Neural cell (in vitro differentiated cells): ENCODE measurements at regions not wholly inside any gene's neighbourhood (a gene's known extent, or its start where the extent isn't known, plus 50 kb on each side); places are given as distances from the start of the nearest gene placed in this dataset.
"Not testable (repeated sequence)": the region's sequence is repeated elsewhere in the genome, so short reads cannot be mapped to it uniquely, and the experiment has no call there.

Experiments used
- H2AFZ ChIP-seq: fragments of 200-600, 300-800 bp; sonication (generic), shearing (Covaris generic); 2 replicates; pipeline ENCODE4 v1.6.0; 2014; ENCODE audit warnings: low read depth, mild to moderate bottlenecking, antibody characterized with exemption, low read length, moderate library complexity
- H3F3A ChIP-seq: fragments of 200-600 bp; shearing (Covaris generic); 2 replicates; pipeline ENCODE4 v1.6.1; 2016; ENCODE audit warnings: mild to moderate bottlenecking, moderate library complexity, mixed read lengths, antibody characterized with exemption, low read length; ENCODE audit not compliant: insufficient read depth, poor library complexity, severe bottlenecking
- H3K27ac ChIP-seq: fragments of 200-600, 300-800 bp; sonication (generic), shearing (Covaris generic); 2 replicates; pipeline ENCODE4 v1.5.1; 2014; ENCODE audit warnings: mild to moderate bottlenecking, low read length, moderate library complexity
- H3K27me3 ChIP-seq: fragments of 300-800, 200-600 bp; sonication (generic), shearing (Covaris generic); 2 replicates; pipeline ENCODE4 v1.6.0; 2014; ENCODE audit warnings: mild to moderate bottlenecking, low read depth, low read length, moderate library complexity; ENCODE audit not compliant: insufficient read depth
- H3K36me3 ChIP-seq: fragments of 300-800, 200-600 bp; sonication (generic), shearing (Covaris generic); 2 replicates; pipeline ENCODE4 v1.5.1; 2014; ENCODE audit warnings: mild to moderate bottlenecking, antibody characterized with exemption, low read length, moderate library complexity; ENCODE audit not compliant: insufficient read depth
- H3K4me2 ChIP-seq: fragments of 300-800, 200-600 bp; sonication (generic), shearing (Covaris generic); 2 replicates; pipeline ENCODE4 v1.6.0; 2014; ENCODE audit warnings: mild to moderate bottlenecking, low read length
- H3K4me3 ChIP-seq: fragments of 300-800, 200-600 bp; sonication (generic), shearing (Covaris generic); 2 replicates; pipeline ENCODE4 v1.5.1; 2014; ENCODE audit warnings: mild to moderate bottlenecking, low read length, moderate library complexity
- H3K79me2 ChIP-seq: fragments of 200-600 bp; shearing (Covaris generic); replicated peaks from 2 replicates; pipeline ENCODE4 v1.6.0; 2014; ENCODE audit warnings: mild to moderate bottlenecking, low read length, moderate library complexity; ENCODE audit not compliant: insufficient read depth
- H3K9ac ChIP-seq: fragments of 300-800, 200-600 bp; sonication (generic), shearing (Covaris generic); 2 replicates; pipeline ENCODE4 v1.6.1; 2016; ENCODE audit warnings: mild to moderate bottlenecking, low read length, mixed read lengths
- H3K9me2 ChIP-seq: fragments of 200-600 bp; shearing (Covaris generic); 2 replicates; pipeline ENCODE4 v1.6.1; 2016; ENCODE audit warnings: mild to moderate bottlenecking, low read length, mixed read lengths; ENCODE audit not compliant: insufficient read depth
- H3K9me3 ChIP-seq: fragments of 200-600, 300-800 bp; sonication (generic), shearing (Covaris generic); 2 replicates; pipeline ENCODE4 v1.6.1; 2016; ENCODE audit warnings: mild to moderate bottlenecking, mixed run types, low read length, moderate library complexity, mixed read lengths
- H4K20me1 ChIP-seq: fragments of 200-600 bp; shearing (Covaris generic); 2 replicates; pipeline ENCODE4 v1.6.1; 2016; ENCODE audit warnings: mild to moderate bottlenecking, mixed run types; ENCODE audit not compliant: insufficient read depth
- CTCF ChIP-seq: fragments of 450-650 bp; IDR thresholded peaks from 2 replicates; pipeline ENCODE4 v1.5.1; 2014; ENCODE audit warnings: antibody characterized with exemption, mild to moderate bottlenecking, moderate library complexity; ENCODE audit not compliant: poor library complexity, severe bottlenecking
- EP300 ChIP-seq: fragments of 450-650 bp; conservative IDR thresholded peaks from 2 replicates; pipeline ENCODE4 v1.6.1; 2014; ENCODE audit warnings: antibody characterized with exemption, mild to moderate bottlenecking, moderate library complexity; ENCODE audit not compliant: poor library complexity, severe bottlenecking
- EZH2 ChIP-seq: fragments of 200-600, 300-800 bp; shearing (Covaris generic), sonication (generic); IDR thresholded peaks from 2 replicates; pipeline ENCODE4 v1.6.1; 2014; ENCODE audit warnings: antibody characterized with exemption, low read length, borderline replicate concordance, mild to moderate bottlenecking; ENCODE audit not compliant: insufficient read depth, poor library complexity, severe bottlenecking
- MXI1 ChIP-seq: fragments of 450-650 bp; conservative IDR thresholded peaks from 2 replicates; pipeline ENCODE4 v1.6.1; 2014; ENCODE audit warnings: antibody characterized with exemption, mild to moderate bottlenecking; ENCODE audit not compliant: poor library complexity, severe bottlenecking
- POLR2AphosphoS5 ChIP-seq: IDR thresholded peaks from 2 replicates; pipeline ENCODE4 v1.6.1; 2012
- RAD21 ChIP-seq: fragments of 450-650 bp; conservative IDR thresholded peaks from 2 replicates; pipeline ENCODE4 v1.6.1; 2014; ENCODE audit warnings: antibody characterized with exemption, mild to moderate bottlenecking, moderate library complexity
- REST ChIP-seq: IDR thresholded peaks from 2 replicates; pipeline ENCODE4 v1.6.1; 2012; ENCODE audit warnings: borderline replicate concordance
- SMC3 ChIP-seq: fragments of 450-650 bp; conservative IDR thresholded peaks from 2 replicates; pipeline ENCODE4 v1.6.1; 2014; ENCODE audit warnings: antibody characterized with exemption, mild to moderate bottlenecking, moderate library complexity; ENCODE audit not compliant: poor library complexity
- TAF1 ChIP-seq: IDR thresholded peaks from 2 replicates; pipeline ENCODE4 v1.6.1; 2012; ENCODE audit warnings: low read depth

- Histone ChIP-seq H3K4me2 (no peak overlapping the region), H3F3A (no peaks in the 10 kb centered on the region), H3K9me2 (no peaks in the 10 kb centered on the region), H3K27me3 (no peaks in the 10 kb centered on the region), H3K9me3 (no peaks in the 10 kb centered on the region), H2AFZ (no peak overlapping the region), H3K27ac (no peak overlapping the region), H3K4me3 (no peak overlapping the region), H3K9ac (no peak overlapping the region), H4K20me1 (no peaks in the 10 kb centered on the region), H3K79me2 (no peaks in the 10 kb centered on the region), H3K36me3 (no peaks in the 10 kb centered on the region)
- TF ChIP-seq RAD21 = no peak
- no peak for TF ChIP-seq POLR2AphosphoS5
- no peak for TF ChIP-seq REST
- TF ChIP-seq SMC3 = no peak
- no peak for TF ChIP-seq TAF1
- TF ChIP-seq MXI1 = no peak
- no peak for TF ChIP-seq CTCF
- TF ChIP-seq EP300 = no peak
- no peak for TF ChIP-seq EZH2
Measured at GRCh38 chr4:74570095-74570494, 125.2 kb downstream of the AREG start.

- no peak overlapping the region for H3K4me2 ChIP-seq
- no peak for TF ChIP-seq RAD21
- no peak for TF ChIP-seq REST
- TF ChIP-seq EP300 = no peak
- TF ChIP-seq MXI1 = no peak
- no peak for TF ChIP-seq POLR2AphosphoS5
- TF ChIP-seq CTCF = no peak
- TF ChIP-seq EZH2 = no peak
- TF ChIP-seq SMC3 = no peak
- no peak for TF ChIP-seq TAF1
- no peaks in the 10 kb centered on the region for H3K27me3 ChIP-seq
- H3K36me3 ChIP-seq = no peaks in the 10 kb centered on the region
- H3K9ac ChIP-seq = no peak overlapping the region
- no peak overlapping the region for H3K4me3 ChIP-seq
- H3K9me3 ChIP-seq = no peaks in the 10 kb centered on the region
- no peaks in the 10 kb centered on the region for H3K9me2 ChIP-seq
- no peaks in the 10 kb centered on the region for H3F3A ChIP-seq
- no peak overlapping the region for H2AFZ ChIP-seq
- no peaks in the 10 kb centered on the region for H3K79me2 ChIP-seq
- H4K20me1 ChIP-seq = no peaks in the 10 kb centered on the region
- H3K27ac ChIP-seq = no peak overlapping the region
Measured at GRCh38 chr4:74578329-74578728, 133.4 kb downstream of the AREG start.

- not testable (repeated sequence) for H3K9me3 ChIP-seq, H3K9me2 ChIP-seq, H2AFZ ChIP-seq, H3K4me2 ChIP-seq, H3K79me2 ChIP-seq, H3K27ac ChIP-seq, H3K36me3 ChIP-seq, H4K20me1 ChIP-seq, H3K27me3 ChIP-seq, H3K9ac ChIP-seq, H3K4me3 ChIP-seq, H3F3A ChIP-seq
Measured at GRCh38 chr4:74578865-74579264, 133.9 kb downstream of the AREG start.
